ENCODE measurements at regions not wholly inside any gene's neighbourhood (a gene's known extent, or its start where the extent isn't known, plus 50 kb on each side); places are given as distances from the start of the nearest gene placed in this dataset.
"Not testable (repeated sequence)": the region's sequence is repeated elsewhere in the genome, so short reads cannot be mapped to it uniquely, and the experiment has no call there.

- DNase-seq (ENCODE audit: low spot score): no peak
These were observed 257.4 kb upstream of the SLITRK1 start for GRCh38 chr13:84139561-84140158.

GRCh38 chr13:84137292-84137691, 255.0 kb upstream of the SLITRK1 start:
- no peak for DNase-seq (ENCODE audit: low spot score)

GRCh38 chr13:84136582-84136981, 254.3 kb upstream of the SLITRK1 start:
- DNase-seq (ENCODE audit: low spot score): no peak

GRCh38 chr13:84132491-84132890, 250.2 kb upstream of the SLITRK1 start:
- DNase-seq (ENCODE audit: low spot score): no peak

- no peak for DNase-seq (ENCODE audit: low spot score)
These were observed 249.0 kb upstream of the SLITRK1 start for GRCh38 chr13:84131249-84131648.

GRCh38 chr13:84130495-84131114, 248.3 kb upstream of the SLITRK1 start:
- DNase-seq (ENCODE audit: low spot score): no peak

- DNase-seq (ENCODE audit: low spot score): no peak
These were observed 247.7 kb upstream of the SLITRK1 start for GRCh38 chr13:84129966-84130365.

- DNase-seq (ENCODE audit: low spot score): no peak
These were observed 245.4 kb upstream of the SLITRK1 start for GRCh38 chr13:84127597-84128128.

- DNase-seq (ENCODE audit: low spot score): no peak
These were observed 244.4 kb upstream of the SLITRK1 start for GRCh38 chr13:84126671-84127171.

- no peak for DNase-seq (ENCODE audit: low spot score)
These were observed 239.2 kb upstream of the SLITRK1 start for GRCh38 chr13:84121456-84121855.

- no peak for DNase-seq (ENCODE audit: low spot score)
These were observed 236.7 kb upstream of the SLITRK1 start for GRCh38 chr13:84118839-84119409.

- no peak for DNase-seq (ENCODE audit: low spot score)
These were observed 216.0 kb upstream of the SLITRK1 start for GRCh38 chr13:84098273-84098672.

- no peak for DNase-seq (ENCODE audit: low spot score)
These were observed 214.9 kb upstream of the SLITRK1 start for GRCh38 chr13:84097148-84097547.

- DNase-seq (ENCODE audit: low spot score): no peak
These were observed 213.9 kb upstream of the SLITRK1 start for GRCh38 chr13:84096216-84096615.

GRCh38 chr13:84088996-84089395, 206.7 kb upstream of the SLITRK1 start:
- no peak for DNase-seq (ENCODE audit: low spot score)

- DNase-seq (ENCODE audit: low spot score): no peak
These were observed 204.5 kb upstream of the SLITRK1 start for GRCh38 chr13:84086847-84087162.

GRCh38 chr13:84086098-84086846, 204.0 kb upstream of the SLITRK1 start:
- not testable (repeated sequence) for DNase-seq (ENCODE audit: low spot score)

- no peak for DNase-seq (ENCODE audit: low spot score)
These were observed 200.2 kb upstream of the SLITRK1 start for GRCh38 chr13:84082462-84082861.

- no peak for DNase-seq (ENCODE audit: low spot score)
These were observed 198.7 kb upstream of the SLITRK1 start for GRCh38 chr13:84080748-84081530.

- no peak for DNase-seq (ENCODE audit: low spot score)
These were observed 195.0 kb upstream of the SLITRK1 start for GRCh38 chr13:84077271-84077670.

- no peak for DNase-seq (ENCODE audit: low spot score)
These were observed 194.0 kb upstream of the SLITRK1 start for GRCh38 chr13:84076280-84076679.

GRCh38 chr13:84050536-84050935, 168.3 kb upstream of the SLITRK1 start:
- no peak for DNase-seq (ENCODE audit: low spot score)
